Trophoblast cell (in vitro differentiated cells and primary cell): ENCODE measurements at regions not wholly inside any gene's neighbourhood (a gene's known extent, or its start where the extent isn't known, plus 50 kb on each side); places are given as distances from the start of the nearest gene placed in this dataset.

Source experiments
- DNase-seq, 2 donors: peaks; one replicate each; pipeline ENCODE4 v3.0.0-alpha.2; 2016
- H2AFZ ChIP-seq: 2 replicates; pipeline ENCODE4 v1.6.1; 2013; ENCODE audit warnings: low read length, moderate library complexity, mild to moderate bottlenecking; ENCODE audit not compliant: insufficient read depth, poor library complexity
- H2AK5ac ChIP-seq: 2 replicates; pipeline ENCODE4 v1.6.1; 2013; ENCODE audit warnings: mild to moderate bottlenecking, low read length
- H2BK120ac ChIP-seq: 2 replicates; pipeline ENCODE4 v1.6.1; 2013; ENCODE audit warnings: low read length, mild to moderate bottlenecking, moderate library complexity; ENCODE audit not compliant: insufficient read depth, poor library complexity
- H2BK12ac ChIP-seq: 2 replicates; pipeline ENCODE4 v1.6.1; 2013; ENCODE audit warnings: mild to moderate bottlenecking, low read length, moderate library complexity
- H2BK5ac ChIP-seq: 2 replicates; pipeline ENCODE4 v1.6.1; 2013; ENCODE audit warnings: low read length, low read depth, moderate library complexity, mild to moderate bottlenecking; ENCODE audit not compliant: poor library complexity
- H3K14ac ChIP-seq: 2 replicates; pipeline ENCODE4 v1.6.1; 2013; ENCODE audit warnings: mild to moderate bottlenecking, low read length
- H3K18ac ChIP-seq: 2 replicates; pipeline ENCODE4 v1.6.1; 2013; ENCODE audit warnings: mild to moderate bottlenecking, low read length
- H3K23ac ChIP-seq: 2 replicates; pipeline ENCODE4 v1.6.1; 2013; ENCODE audit warnings: low read length
- H3K27ac ChIP-seq: 2 replicates; pipeline ENCODE4 v1.5.1; 2013; ENCODE audit warnings: low read depth, mild to moderate bottlenecking, inconsistent platforms, low read length, moderate library complexity
- H3K27me3 ChIP-seq: 2 replicates; pipeline ENCODE4 v1.6.1; 2013; ENCODE audit warnings: inconsistent platforms, mild to moderate bottlenecking, low read length, moderate library complexity; ENCODE audit not compliant: insufficient read depth
- H3K36me3 ChIP-seq, 2 experiments: 1 replicate in 1 of 2; 2 replicates in 1 of 2; pipeline ENCODE4 v1.6.1; 2013; ENCODE audit warnings: low read length in 2 of 2, mild to moderate bottlenecking in 2 of 2, moderate library complexity in 1 of 2; ENCODE audit not compliant: insufficient read depth in 2 of 2, control insufficient read depth in 1 of 2
- H3K4ac ChIP-seq: 2 replicates; pipeline ENCODE4 v1.6.1; 2013; ENCODE audit warnings: low read depth, mild to moderate bottlenecking, low read length, moderate library complexity
- H3K4me1 ChIP-seq, 2 experiments: 1 replicate in 1 of 2; 2 replicates in 1 of 2; pipeline ENCODE4 v1.6.1; 2013; ENCODE audit warnings: low read length in 2 of 2, mild to moderate bottlenecking in 2 of 2, moderate library complexity in 1 of 2; ENCODE audit not compliant: insufficient read depth in 2 of 2, control insufficient read depth in 1 of 2
- H3K4me2 ChIP-seq: 2 replicates; pipeline ENCODE4 v1.6.1; 2013; ENCODE audit warnings: inconsistent platforms, mild to moderate bottlenecking, low read length, moderate library complexity
- H3K4me3 ChIP-seq: 2 replicates; pipeline ENCODE4 v1.5.1; 2013; ENCODE audit warnings: mild to moderate bottlenecking, low read depth, low read length, inconsistent platforms
- H3K79me1 ChIP-seq: one replicate; pipeline ENCODE4 v1.6.1; 2013; ENCODE audit warnings: low read length
- H3K79me2 ChIP-seq: 2 replicates; pipeline ENCODE4 v1.6.1; 2013; ENCODE audit warnings: low read length, mild to moderate bottlenecking; ENCODE audit not compliant: control insufficient read depth, insufficient read depth, poor library complexity
- H3K9ac ChIP-seq: 2 replicates; pipeline ENCODE4 v1.6.1; 2013; ENCODE audit warnings: mild to moderate bottlenecking, low read length
- H3K9me3 ChIP-seq: 2 replicates; pipeline ENCODE4 v1.6.1; 2013; ENCODE audit warnings: low read depth, mild to moderate bottlenecking, control low read depth, inconsistent platforms, low read length; ENCODE audit not compliant: insufficient read depth
- H4K12ac ChIP-seq: 2 replicates; pipeline ENCODE4 v1.6.1; 2013; ENCODE audit warnings: low read depth, mild to moderate bottlenecking, low read length, moderate library complexity
- H4K8ac ChIP-seq: 2 replicates; pipeline ENCODE4 v1.6.1; 2013; ENCODE audit warnings: low read depth, mild to moderate bottlenecking, low read length, moderate library complexity
- H4K91ac ChIP-seq: one replicate; pipeline ENCODE4 v1.6.1; 2013; ENCODE audit warnings: low read depth, mild to moderate bottlenecking, low read length, moderate library complexity
- WGBS: extraction: QIAGEN DNeasy Blood & Tissue Kit; methylation state at CpG from one replicate; pipeline ENCODE4 v1.1.7; 2013; ENCODE audit warnings: missing lambda C conversion rate; ENCODE audit not compliant: insufficient read length, insufficient coverage; ENCODE audit errors: extremely low coverage; 5-methylcytosine and 5-hydroxymethylcytosine counted together

DNA sequence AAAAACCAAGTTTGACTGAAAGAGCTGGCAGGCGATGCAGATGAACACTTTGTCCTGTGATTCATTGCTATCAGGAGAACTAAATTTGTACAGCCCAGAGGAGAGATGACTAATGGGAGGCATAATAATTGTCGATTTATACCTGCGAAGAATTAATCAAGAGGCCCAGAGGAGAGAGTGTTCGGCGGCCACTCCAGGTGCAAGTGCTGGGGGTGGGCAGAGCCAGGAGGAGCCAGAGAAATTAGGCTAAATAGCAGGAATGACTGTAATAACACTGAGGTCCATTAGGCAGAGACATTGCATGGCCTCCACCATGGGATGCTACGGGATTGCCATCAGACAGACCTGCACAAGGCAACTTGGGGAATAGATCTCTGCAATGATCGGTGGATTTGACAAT is 107.7 kb upstream of the UQCRFS1 start:
- Histone ChIP-seq H3K4me2 (no peak overlapping the region), H2BK12ac (no peak overlapping the region), H3K27ac (no peak overlapping the region), H2BK5ac (no peak overlapping the region), H3K36me3 (no peaks in the 10 kb centered on the region), H3K4me1 (no peaks in the 10 kb centered on the region), H3K27me3 (no peaks in the 10 kb centered on the region), H3K4me3 (no peak overlapping the region), H4K91ac (no peak overlapping the region), H2AK5ac (no peak overlapping the region), H4K12ac (no peak overlapping the region), H2AFZ (no peak overlapping the region), H3K9me3 (peaks cover 2% of the 10 kb centered on the region), H3K9ac (no peak overlapping the region), H3K14ac (no peak overlapping the region), H3K18ac (no peak overlapping the region), H4K8ac (no peak overlapping the region), H3K23ac (no peak overlapping the region), H3K79me1 (no peaks in the 10 kb centered on the region), H2BK120ac (no peak overlapping the region), H3K79me2 (no peaks in the 10 kb centered on the region), H3K4ac (no peak overlapping the region)
- WGBS, result no CpG with 5 or more reads among the region's 7 CpGs
- no peak for DNase-seq

DNA sequence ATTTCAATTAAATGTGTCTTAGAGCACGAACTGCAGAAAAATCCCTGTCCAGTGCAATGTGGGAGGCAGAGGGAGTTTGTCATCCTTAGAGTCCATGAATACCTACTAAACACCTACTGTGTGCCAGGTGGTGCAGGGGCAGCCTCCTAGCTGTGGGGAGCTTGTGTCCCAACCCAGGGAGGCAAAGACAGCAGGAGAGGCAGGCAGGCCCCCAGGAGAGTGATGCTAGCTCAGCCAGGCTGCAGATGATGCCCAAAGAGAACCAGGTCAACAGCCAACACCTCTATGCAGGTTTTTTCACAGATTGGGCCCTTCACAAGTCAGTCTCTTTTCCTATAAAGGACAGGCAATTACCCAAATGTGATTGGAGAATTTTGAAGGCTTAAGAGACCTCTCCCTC is 108.2 kb upstream of the UQCRFS1 start:
- Histone ChIP-seq H3K4me3 (no peak overlapping the region), H4K91ac (no peak overlapping the region), H3K9ac (no peak overlapping the region), H2AFZ (no peak overlapping the region), H3K4ac (no peak overlapping the region), H3K18ac (no peak overlapping the region), H3K79me2 (no peaks in the 10 kb centered on the region), H3K4me1 (no peaks in the 10 kb centered on the region), H3K9me3 (peaks cover 2% of the 10 kb centered on the region), H3K23ac (no peak overlapping the region), H2BK120ac (no peak overlapping the region), H3K4me2 (no peak overlapping the region), H4K12ac (no peak overlapping the region), H2BK5ac (no peak overlapping the region), H3K27me3 (no peaks in the 10 kb centered on the region), H3K14ac (no peak overlapping the region), H3K27ac (no peak overlapping the region), H4K8ac (no peak overlapping the region), H3K79me1 (no peaks in the 10 kb centered on the region), H3K36me3 (no peaks in the 10 kb centered on the region), H2AK5ac (no peak overlapping the region), H2BK12ac (no peak overlapping the region)
- no peak for DNase-seq
- WGBS, result no CpG with 5 or more reads among the region's 1 CpG

GRCh38 chr19:29323021-29323430 is 110.1 kb upstream of the UQCRFS1 start:
- H3K4me2 ChIP-seq, result no peak overlapping the region
- H3K9ac ChIP-seq, result no peak overlapping the region
- no peaks in the 10 kb centered on the region for H3K4me1 ChIP-seq
- no peak overlapping the region for H4K8ac ChIP-seq
- H3K79me1 ChIP-seq, result no peaks in the 10 kb centered on the region
- no peak overlapping the region for H4K12ac ChIP-seq
- H2BK5ac ChIP-seq, result no peak overlapping the region
- H3K27ac ChIP-seq, result no peak overlapping the region
- DNase-seq, result no peak
- no peak overlapping the region for H2BK120ac ChIP-seq
- WGBS, result no CpG with 5 or more reads among the region's 9 CpGs
- H3K14ac ChIP-seq, result no peak overlapping the region
- no peak overlapping the region for H4K91ac ChIP-seq
- H3K18ac ChIP-seq, result no peak overlapping the region
- no peak overlapping the region for H3K4me3 ChIP-seq
- no peak overlapping the region for H2BK12ac ChIP-seq
- H3K23ac ChIP-seq, result no peak overlapping the region
- H3K4ac ChIP-seq, result no peak overlapping the region
- no peaks in the 10 kb centered on the region for H3K27me3 ChIP-seq
- H3K9me3 ChIP-seq, result peaks cover 2% of the 10 kb centered on the region
- no peak overlapping the region for H2AFZ ChIP-seq
- H2AK5ac ChIP-seq, result no peak overlapping the region
- no peaks in the 10 kb centered on the region for H3K79me2 ChIP-seq
- H3K36me3 ChIP-seq, result no peaks in the 10 kb centered on the region

- DNase-seq, result no peak
- no CpG with 5 or more reads among the region's 15 CpGs for WGBS
Measured at GRCh38 chr19:29323440-29324290, 110.7 kb upstream of the UQCRFS1 start.

More at GRCh38 chr19:29323440-29324290, 110.7 kb upstream of the UQCRFS1 start:
- H3K23ac ChIP-seq, result no peak overlapping the region
- H2BK12ac ChIP-seq, result no peak overlapping the region
- no peak overlapping the region for H4K12ac ChIP-seq
- no peak overlapping the region for H3K14ac ChIP-seq
- no peak overlapping the region for H3K27ac ChIP-seq
- no peak overlapping the region for H3K4me3 ChIP-seq
- H3K18ac ChIP-seq, result no peak overlapping the region
- no peak overlapping the region for H4K91ac ChIP-seq
- H2AFZ ChIP-seq, result no peak overlapping the region
- no peak overlapping the region for H3K4ac ChIP-seq
- no peaks in the 10 kb centered on the region for H3K27me3 ChIP-seq
- no peak overlapping the region for H4K8ac ChIP-seq
- H3K4me1 ChIP-seq, result no peaks in the 10 kb centered on the region
- no peaks in the 10 kb centered on the region for H3K79me2 ChIP-seq
- H3K9me3 ChIP-seq, result peaks cover 2% of the 10 kb centered on the region
- no peaks in the 10 kb centered on the region for H3K79me1 ChIP-seq
- H3K9ac ChIP-seq, result no peak overlapping the region
- H3K36me3 ChIP-seq, result no peaks in the 10 kb centered on the region
- H3K4me2 ChIP-seq, result no peak overlapping the region
- no peak overlapping the region for H2BK5ac ChIP-seq
- H2AK5ac ChIP-seq, result no peak overlapping the region
- no peak overlapping the region for H2BK120ac ChIP-seq
